B cell (primary cell): ENCODE measurements at regions not wholly inside any gene's neighbourhood (a gene's known extent, or its start where the extent isn't known, plus 50 kb on each side); places are given as distances from the start of the nearest gene placed in this dataset.

ENCODE experiments used
- ATAC-seq: fragments of 200-7000 bp; cut with Tn5 transposase; one replicate; pipeline ENCODE4 v1.10.0; 2021; ENCODE audit warnings: low read depth, mild to moderate bottlenecking, moderate number of reproducible peaks, moderate library complexity
- CTCF ChIA-PET: fragments of 350-600 bp; sonication (Branson Sonifier 250); formaldehyde crosslinking; loops from one replicate; lab custom pipeline; 2021; ENCODE audit warnings: antibody characterized with exemption, inconsistent platforms; lab: Charles Lee
- POLR2A ChIA-PET: fragments of 350-600 bp; sonication (Branson Sonifier 250); formaldehyde crosslinking; loops from one replicate; lab custom pipeline; 2021; ENCODE audit warnings: antibody characterized with exemption; lab: Charles Lee
- DNase-seq: peaks from one replicate; pipeline ENCODE4 v3.0.0; 2013
- H2AFZ ChIP-seq: 2 replicates; pipeline ENCODE4 v1.6.1; 2012; ENCODE audit warnings: mild to moderate bottlenecking, low read depth, low read length; ENCODE audit not compliant: insufficient read depth, poor library complexity, severe bottlenecking
- H3K27ac ChIP-seq, 2 donors: 1 replicate in 1 of 2; 2 replicates in 1 of 2; pipeline ENCODE4 v1.5.1; 2012 to 2013; ENCODE audit warnings: low read length in 2 of 2, mild to moderate bottlenecking in 2 of 2, moderate library complexity in 1 of 2
- H3K27me3 ChIP-seq, 4 experiments: fragments of 200-600 bp in 1 of 4; sonication (generic) in 1 of 4; replicated peaks in 1 of 4; 1 replicate in 2 of 4; 2 replicates in 2 of 4; pipeline versions ENCODE4 v1.6.1 to v1.7.0; 2013 to 2016; ENCODE audit warnings: low read length in 3 of 4, mild to moderate bottlenecking in 2 of 4, mixed read lengths in 1 of 4, moderate library complexity in 1 of 4; ENCODE audit not compliant: insufficient read depth in 4 of 4, control insufficient read depth in 3 of 4; ENCODE audit errors: control extremely low read depth in 1 of 4
- H3K36me3 ChIP-seq, 2 experiments: replicated peaks in 1 of 2; 1 replicate in 1 of 2; 2 replicates in 1 of 2; pipeline versions ENCODE4 v1.6.1 to v1.7.1; 2013; ENCODE audit warnings: low read length in 1 of 2; ENCODE audit not compliant: insufficient read depth in 2 of 2, control insufficient read depth in 1 of 2; ENCODE audit errors: control extremely low read depth in 1 of 2, extremely low read depth in 1 of 2
- H3K4me1 ChIP-seq, 2 donors: fragments of 200-600 bp in 1 of 2; sonication (generic) in 1 of 2; 1 replicate in 1 of 2; 2 replicates in 1 of 2; pipeline versions ENCODE4 v1.5.1 to v1.6.1; 2013 to 2017; ENCODE audit warnings: low read length in 2 of 2; ENCODE audit not compliant: control insufficient read depth in 2 of 2, insufficient read depth in 2 of 2
- H3K4me2 ChIP-seq: replicated peaks from 2 replicates; pipeline ENCODE3; 2012; ENCODE audit warnings: mild to moderate bottlenecking, low read depth, low read length; ENCODE audit not compliant: poor library complexity, severe bottlenecking
- H3K4me3 ChIP-seq, 5 experiments: fragments of 200-600 bp in 1 of 5; sonication (generic) in 1 of 5; 1 replicate in 3 of 5; 2 replicates in 2 of 5; pipeline versions ENCODE4 v1.5.1 to v1.7.0; 2011 to 2016; ENCODE audit warnings: low read length in 4 of 5, mild to moderate bottlenecking in 4 of 5, low read depth in 2 of 5, control low read depth in 1 of 5, moderate library complexity in 1 of 5; ENCODE audit not compliant: insufficient read depth in 1 of 5; ENCODE audit errors: control extremely low read depth in 1 of 5, extremely low read depth in 1 of 5
- H3K79me2 ChIP-seq: fragments of 200-600 bp; sonication (generic); one replicate; pipeline ENCODE4 v1.6.0; 2016; ENCODE audit warnings: low read length; ENCODE audit not compliant: control insufficient read depth, insufficient read depth
- H3K9ac ChIP-seq: fragments of 200-600 bp; sonication (generic); 2 replicates; pipeline ENCODE4 v1.6.1; 2017; ENCODE audit warnings: mild to moderate bottlenecking, low read length, moderate library complexity
- H3K9me3 ChIP-seq, 3 donors: one replicate each; pipeline versions ENCODE4 v1.6.1 to v1.7.1; 2013; ENCODE audit warnings: low read length in 2 of 3; ENCODE audit not compliant: control insufficient read depth in 2 of 3, insufficient read depth in 1 of 3; ENCODE audit errors: control extremely low read depth in 1 of 3
- H4K20me1 ChIP-seq: 2 replicates; pipeline ENCODE4 v1.6.0; 2012; ENCODE audit warnings: mild to moderate bottlenecking, low read length; ENCODE audit not compliant: insufficient read depth, control insufficient read depth, poor library complexity, severe bottlenecking
- H3K27ac Mint-ChIP-seq: one replicate; pipeline ENCODE4 v1.8.0; 2021; ENCODE audit warnings: mixed read lengths
- H3K27me3 Mint-ChIP-seq: one replicate; pipeline ENCODE4 v1.8.0; 2021; ENCODE audit warnings: mixed read lengths
- H3K4me1 Mint-ChIP-seq: one replicate; pipeline ENCODE4 v1.8.0; 2021; ENCODE audit warnings: mixed read lengths
- H3K4me3 Mint-ChIP-seq: one replicate; pipeline ENCODE4 v1.8.0; 2021; ENCODE audit warnings: mixed read lengths
- H3K9me3 Mint-ChIP-seq: one replicate; pipeline ENCODE4 v1.8.0; 2022; ENCODE audit warnings: mixed read lengths; ENCODE audit not compliant: insufficient read depth
- CTCF ChIP-seq: fragments of 200-600 bp; IDR thresholded peaks from one replicate; pipeline ENCODE4 v1.8.0; 2022; ENCODE audit warnings: antibody characterized with exemption, mild to moderate bottlenecking
- EZH2 ChIP-seq: IDR thresholded peaks from 2 replicates; pipeline ENCODE4 v1.6.1; 2012; ENCODE audit warnings: borderline replicate concordance, low read depth, mild to moderate bottlenecking, moderate library complexity, low read length; ENCODE audit not compliant: insufficient read depth, poor library complexity, severe bottlenecking
- WGBS: methylation state at CpG from one replicate; pipeline ENCODE4 v1.1.5; 2013; ENCODE audit warnings: missing lambda C conversion rate; ENCODE audit not compliant: insufficient coverage; 5-methylcytosine and 5-hydroxymethylcytosine counted together
- intact Hi-C: fragments of 100-400 bp; cut with micrococcal nuclease; formaldehyde crosslinking; loops from one replicate; pipeline ENCODE4 v1.10.0; 2022

- Histone ChIP-seq H3K4me1 (no peaks in the 10 kb centered on the region), H3K4me3 (no peak overlapping the region), H3K79me2 (no peaks in the 10 kb centered on the region), H3K27me3 (no peaks in the 10 kb centered on the region), H3K9me3 (no peaks in the 10 kb centered on the region), H3K4me2 (no peak overlapping the region), H4K20me1 (no peaks in the 10 kb centered on the region), H3K36me3 (no peaks in the 10 kb centered on the region), H3K9ac (no peak overlapping the region), H2AFZ (no peak overlapping the region), H3K27ac (no peak overlapping the region)
- Mint-ChIP-seq H3K4me1 (no peaks in the 10 kb centered on the region), H3K9me3 (no peaks in the 10 kb centered on the region), H3K27me3 (no peaks in the 10 kb centered on the region), H3K27ac (no peak overlapping the region), H3K4me3 (no peak overlapping the region)
- no peak for DNase-seq
- TF ChIP-seq CTCF (no peak), EZH2 (no peak)
- CTCF ChIA-PET: no interaction called here
- no peak for ATAC-seq
- POLR2A ChIA-PET: no interaction called here
- intact Hi-C loops: no loop called here
Observed at GRCh38 chr10:23892296-23892695, 316.6 kb upstream of the KIAA1217 start.

DNA sequence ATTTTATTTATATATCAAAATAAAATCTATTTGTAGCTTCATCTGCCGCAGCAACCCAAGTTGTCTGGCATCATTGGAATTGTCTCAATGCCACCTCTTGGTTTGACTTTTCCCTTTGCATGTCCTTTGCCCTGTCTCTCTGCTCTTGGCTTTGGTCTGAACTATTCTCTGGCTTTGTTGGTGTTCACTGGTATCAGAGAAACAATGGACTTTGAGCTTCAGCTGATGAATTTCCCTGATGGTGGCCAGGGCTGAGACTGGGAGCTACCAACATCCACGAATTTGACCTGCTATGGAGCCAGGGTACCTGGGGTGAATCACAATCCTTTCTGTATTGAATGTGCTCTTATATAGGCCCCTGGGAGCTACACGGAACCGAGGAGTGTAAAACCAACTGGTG lies 311.7 kb upstream of the KIAA1217 start:
- H3K27ac Mint-ChIP-seq: no peak overlapping the region
- H3K4me1 Mint-ChIP-seq: no peaks in the 10 kb centered on the region
- no peak overlapping the region for H3K4me3 Mint-ChIP-seq
- WGBS: 84% methylated on average over 4 of the region's 4 CpGs
- Histone ChIP-seq H3K4me1 (no peaks in the 10 kb centered on the region), H3K9me3 (no peaks in the 10 kb centered on the region), H3K4me2 (no peak overlapping the region), H3K4me3 (no peak overlapping the region), H3K36me3 (no peaks in the 10 kb centered on the region), H4K20me1 (no peaks in the 10 kb centered on the region), H3K27me3 (no peaks in the 10 kb centered on the region), H2AFZ (no peak overlapping the region), H3K79me2 (no peaks in the 10 kb centered on the region), H3K9ac (no peak overlapping the region), H3K27ac (no peak overlapping the region)
- CTCF ChIA-PET: no interaction called here
- H3K9me3 Mint-ChIP-seq: peaks cover 2% of the 10 kb centered on the region
- DNase-seq: no peak
- TF ChIP-seq CTCF (no peak), EZH2 (no peak)
- ATAC-seq: no peak
- intact Hi-C loops: no loop called here
- H3K27me3 Mint-ChIP-seq: no peaks in the 10 kb centered on the region
- POLR2A ChIA-PET: no interaction called here
